GM18499 (cell line): ENCODE measurements at regions not wholly inside any gene's neighbourhood (a gene's known extent, or its start where the extent isn't known, plus 50 kb on each side); places are given as distances from the start of the nearest gene placed in this dataset.
"Not testable (repeated sequence)": the region's sequence is repeated elsewhere in the genome, so short reads cannot be mapped to it uniquely, and the experiment has no call there.

Experiments
- ATAC-seq: cut with Tn5 transposase; IDR thresholded peaks from one replicate; pipeline ENCODE4 v1.9.1; 2021; ENCODE audit warnings: moderate number of reproducible peaks; ENCODE audit not compliant: insufficient read depth, unreplicated experiment

- no peak for ATAC-seq
Observed at GRCh38 chr2:21999522-21999921, 875.8 kb downstream of the TDRD15 start.

DNA sequence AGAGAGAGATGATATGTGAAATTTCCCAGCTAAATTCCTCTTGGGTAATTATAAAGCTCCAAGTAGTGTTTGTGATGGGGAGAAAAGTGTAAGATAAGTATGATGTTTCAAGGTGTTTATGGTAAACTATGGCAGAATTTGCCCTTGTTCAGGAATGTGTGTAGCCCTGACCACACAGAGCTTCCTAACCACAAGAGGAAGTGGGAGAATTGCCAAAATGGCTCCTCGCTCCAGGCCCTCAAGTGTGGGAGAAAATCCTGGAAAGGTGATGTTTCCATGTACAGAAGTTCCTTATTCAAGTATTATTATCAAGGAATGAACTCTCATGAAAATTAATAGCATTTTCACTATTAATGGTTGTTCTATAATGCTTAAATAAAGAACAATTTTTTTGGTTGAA lies 878.3 kb downstream of the TDRD15 start:
- no peak for ATAC-seq

GRCh38 chr2:22003270-22003669 lies 879.5 kb downstream of the TDRD15 start:
- no peak for ATAC-seq

DNA sequence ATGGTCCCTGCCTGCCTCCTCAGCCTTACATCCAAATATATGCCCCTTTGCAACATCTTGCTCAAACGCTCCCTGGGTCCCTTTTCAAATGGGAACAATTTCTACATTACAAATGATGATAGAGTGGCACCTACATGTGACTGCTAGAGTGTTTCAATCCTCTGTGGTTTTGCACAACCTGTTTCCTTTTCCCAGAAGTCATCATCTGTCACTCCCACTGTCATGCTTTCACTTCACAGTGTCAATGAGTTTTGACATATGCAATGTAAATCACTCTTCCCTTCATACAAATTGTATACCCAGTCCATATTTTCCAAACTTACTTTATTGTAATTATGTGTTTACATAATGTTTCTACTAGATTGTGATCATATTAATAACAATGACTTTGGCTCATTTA lies 887.3 kb downstream of the TDRD15 start:
- ATAC-seq = no peak

GRCh38 chr2:22020091-22020742 lies 896.4 kb downstream of the TDRD15 start:
- no peak for ATAC-seq

GRCh38 chr2:22027345-22028005 lies 903.7 kb downstream of the TDRD15 start:
- no peak for ATAC-seq

DNA sequence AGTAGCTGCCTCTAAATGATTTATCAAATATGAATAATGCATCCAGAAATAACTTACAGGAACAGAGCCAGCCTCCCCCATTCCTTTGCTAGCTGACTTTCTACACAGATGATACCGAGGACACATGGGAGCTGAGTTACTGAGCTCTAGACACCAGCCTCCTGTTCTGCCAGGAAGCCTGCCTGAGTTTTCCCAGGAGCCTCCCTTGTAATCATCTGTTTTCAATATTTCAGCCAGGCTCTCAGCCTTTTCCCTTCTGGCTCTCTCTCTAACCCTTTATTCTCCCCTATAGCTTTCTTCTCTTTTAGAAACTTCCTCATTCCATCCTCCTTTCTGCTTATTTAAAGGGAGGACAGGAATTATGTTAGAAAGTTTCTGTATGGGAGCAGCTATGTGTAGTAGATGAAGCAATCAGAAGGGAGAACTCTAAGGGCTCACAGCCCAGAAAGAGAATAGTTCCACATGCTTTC lies 911.6 kb downstream of the TDRD15 start:
- no peak for ATAC-seq

GRCh38 chr2:22037274-22037673 lies 913.5 kb downstream of the TDRD15 start:
- ATAC-seq = no peak

DNA sequence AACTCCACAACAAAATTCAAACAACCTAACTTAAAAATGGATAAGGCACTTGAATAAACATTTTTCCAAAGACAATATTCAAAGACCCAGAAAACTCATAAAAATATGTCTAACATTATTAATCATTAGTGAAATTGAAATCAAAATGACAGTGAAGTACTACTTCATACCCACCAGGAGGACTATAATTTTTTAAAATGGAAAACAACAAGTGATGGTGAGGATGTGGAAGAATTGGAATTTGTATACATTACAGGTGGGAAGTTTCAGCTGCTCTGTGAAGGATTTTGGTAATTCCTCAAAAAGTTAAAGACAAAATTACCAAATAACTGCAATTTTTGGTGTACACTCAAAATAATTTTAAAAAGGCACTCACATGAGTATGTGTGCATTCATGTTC lies 920.0 kb downstream of the TDRD15 start:
- ATAC-seq = no peak

DNA sequence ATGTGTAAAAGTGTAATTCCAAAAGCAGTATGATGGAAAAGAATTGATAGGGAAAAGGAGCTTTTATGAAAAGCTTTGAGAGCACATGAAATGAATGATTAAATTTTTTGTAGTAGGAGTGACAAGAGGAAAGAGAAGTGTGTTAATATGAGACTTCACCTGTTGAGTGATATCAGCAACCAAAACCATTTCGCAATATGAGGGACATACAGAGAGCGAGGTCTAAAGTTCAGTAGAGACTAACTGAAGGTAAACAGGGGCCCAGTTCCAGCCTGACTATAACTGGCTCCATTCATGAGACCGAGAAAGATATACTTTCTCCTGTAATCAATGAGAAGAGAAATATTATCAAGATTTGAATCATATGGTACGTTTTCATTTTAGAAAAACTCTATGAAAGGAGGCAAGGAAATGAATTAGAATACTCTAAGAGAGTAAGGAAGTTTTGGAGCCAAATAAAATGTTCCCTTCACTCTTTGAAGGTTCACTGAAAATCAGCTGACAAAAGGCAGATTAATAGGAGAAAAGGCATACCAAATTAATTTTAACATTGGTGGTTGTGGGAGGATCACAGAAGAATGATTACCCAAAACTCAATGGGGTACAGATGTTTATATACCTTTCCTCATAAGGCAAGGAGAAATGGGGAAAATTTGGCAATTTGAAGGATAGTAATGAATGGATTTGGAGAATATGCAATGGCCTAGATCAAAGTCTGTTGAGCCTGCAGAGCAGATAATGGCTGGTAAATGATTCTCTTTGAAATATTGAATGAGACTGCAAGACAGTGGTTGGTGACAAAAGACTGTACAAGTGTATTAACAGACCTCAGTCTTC lies 932.2 kb downstream of the TDRD15 start:
- ATAC-seq = no peak

DNA sequence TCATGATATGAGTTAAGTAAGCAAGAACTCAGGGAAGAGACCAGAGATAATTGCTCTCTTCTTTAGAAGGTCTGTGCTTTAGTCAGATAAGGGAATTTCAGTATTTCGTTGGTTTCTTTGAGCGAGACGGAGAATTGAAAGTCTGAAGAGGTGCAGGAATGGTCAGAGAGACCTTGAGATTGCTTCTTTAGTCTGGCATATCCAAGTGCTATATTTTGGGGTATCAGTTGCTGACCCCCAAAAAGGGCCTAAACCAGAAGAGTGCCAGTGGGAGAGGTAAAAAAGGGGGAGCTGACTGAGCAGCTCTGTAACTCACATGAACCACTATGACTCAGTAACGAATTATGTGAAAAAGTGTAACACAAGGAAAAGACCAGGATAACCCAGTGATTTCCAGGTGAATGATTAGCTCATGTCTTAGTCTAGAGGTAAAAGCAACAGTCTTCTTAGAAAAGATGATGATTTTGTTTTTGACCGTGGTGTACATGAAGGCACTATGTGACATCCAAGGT lies 932.9 kb downstream of the TDRD15 start:
- ATAC-seq = no peak

GRCh38 chr2:22062679-22063078 lies 938.9 kb downstream of the TDRD15 start:
- no peak for ATAC-seq

- ATAC-seq = no peak
Observed at GRCh38 chr2:22076454-22076853, 952.7 kb downstream of the TDRD15 start.

DNA sequence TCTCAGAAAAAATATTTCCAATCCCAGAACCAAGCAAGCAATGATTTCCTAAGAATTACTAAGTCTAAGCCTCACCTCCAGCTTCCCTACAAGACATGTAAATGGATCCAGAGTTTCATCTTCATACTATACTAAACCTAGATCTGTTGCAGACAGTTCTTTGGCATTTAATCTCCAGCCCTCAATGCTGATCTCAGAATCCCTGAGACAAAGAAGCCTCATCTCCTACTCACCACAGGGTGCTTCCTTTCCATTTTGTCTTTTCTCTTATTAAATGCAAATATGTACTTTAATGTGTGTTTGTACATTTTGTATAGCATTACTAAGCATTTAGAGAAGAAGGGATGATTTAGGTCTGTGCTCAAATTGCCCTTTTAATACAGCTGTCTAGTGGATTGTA lies 954.9 kb downstream of the TDRD15 start:
- ATAC-seq = no peak

- no peak for ATAC-seq
Observed at GRCh38 chr2:22079583-22079982, 955.8 kb downstream of the TDRD15 start.

- ATAC-seq = no peak
Observed at GRCh38 chr2:22086726-22087125, 963.0 kb downstream of the TDRD15 start.

GRCh38 chr2:22103617-22104016 lies 979.8 kb downstream of the TDRD15 start:
- not testable (repeated sequence) for ATAC-seq

DNA sequence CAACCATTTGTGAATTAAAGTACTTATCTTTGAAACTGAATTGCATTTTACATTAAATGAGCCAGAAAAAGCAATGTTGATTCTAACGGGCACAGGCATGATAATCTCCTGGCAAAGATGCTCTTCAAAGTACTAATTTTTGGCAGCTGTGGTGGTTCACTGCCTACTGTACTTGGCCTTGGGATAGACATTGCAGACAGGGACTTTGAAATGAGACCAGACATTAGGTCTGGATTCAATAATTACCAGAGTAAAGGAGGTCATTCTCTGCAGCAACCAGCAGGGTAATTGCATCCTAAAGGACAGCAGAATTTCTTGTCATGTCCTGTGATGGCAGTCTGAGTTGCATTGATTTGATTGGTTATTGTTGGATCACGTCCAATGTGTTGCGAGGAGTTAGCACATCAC lies 986.5 kb downstream of the TDRD15 start:
- ATAC-seq = no peak

GRCh38 chr2:22124003-22124402 lies 1000.2 kb downstream of the TDRD15 start:
- no peak for ATAC-seq

DNA sequence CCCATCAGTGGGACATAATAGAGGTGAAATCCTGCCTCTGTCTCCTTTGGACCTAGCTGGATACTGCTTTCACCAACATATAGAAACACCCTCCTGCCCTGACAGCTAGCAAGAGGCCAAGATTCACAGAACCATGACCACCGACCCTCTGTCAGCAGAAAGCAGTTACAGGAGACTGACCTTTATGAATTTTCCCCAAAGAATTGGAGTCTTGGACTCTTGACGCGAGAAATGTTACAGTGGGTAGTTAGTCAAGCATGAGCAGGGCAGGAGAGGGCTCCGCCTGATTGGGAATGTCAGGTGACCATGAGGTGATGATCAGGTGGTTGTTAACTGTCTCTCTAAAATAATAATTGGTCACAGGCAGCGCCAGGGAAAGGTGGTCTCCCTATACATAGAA lies 1002.3 kb downstream of the TDRD15 start:
- ATAC-seq = no peak

- no peak for ATAC-seq
Observed at GRCh38 chr2:22126978-22127377, 1003.2 kb downstream of the TDRD15 start.
